ENCODE measurements at regions not wholly inside any gene's neighbourhood (a gene's known extent, or its start where the extent isn't known, plus 50 kb on each side); places are given as distances from the start of the nearest gene placed in this dataset.

GRCh38 chr9:93761822-93762221 lies 185.4 kb downstream of the PHF2 start:
- no peaks in the 10 kb centered on the region for H3K4me1 ChIP-seq (ENCODE audit: insufficient read depth, low read length)
- 2% methylated on average over 3 of the region's 3 CpGs for WGBS (ENCODE audit: low lambda C conversion rate)
- H3K9ac ChIP-seq (ENCODE audit: insufficient read depth, low read depth, low read length) = no peak overlapping the region
- POLR2A ChIA-PET = no interaction called here
- DNase-seq (ENCODE audit: low spot score) (no peak), FAIRE-seq (no peak), ATAC-seq (no peak)
- CTCF ChIA-PET (ENCODE audit: low intra/inter-chr PET ratio, low total read pairs) = no interaction called here
- in situ Hi-C loops (cut with HindIII; ENCODE audit: extremely low pct_ligation_motif_present, low pct_unique_long_range_greater_than_20kb) (no loop called here), intact Hi-C loops (cut with micrococcal nuclease; ENCODE audit: unreplicated experiment) (no loop called here)
- H3K9me3 ChIP-seq (ENCODE audit: low read length) = peaks cover 24% of the 10 kb centered on the region
- no peaks in the 10 kb centered on the region for H4K20me1 ChIP-seq (ENCODE audit: insufficient read depth, low read length)
- no peaks in the 10 kb centered on the region for H3K36me3 ChIP-seq (replicated peaks in 1 of 2; ENCODE audit: control insufficient read depth in 1 of 2, insufficient read depth in 2 of 2, low read length in 2 of 2)
- H3K4me2 ChIP-seq (ENCODE audit: low read depth, low read length) = no peak overlapping the region
- H3K27me3 ChIP-seq (ENCODE audit: control insufficient read depth in 1 of 2, insufficient read depth in 2 of 2, low read length in 2 of 2) = no peaks in the 10 kb centered on the region
- no peak overlapping the region for H3K4me3 ChIP-seq (replicated peaks in 1 of 3; ENCODE audit: insufficient read depth in 1 of 3, low read depth in 2 of 3, low read length in 3 of 3)
- H3K27ac ChIP-seq (ENCODE audit: extremely low read length, insufficient read depth, low read length) = no peak overlapping the region
- TF ChIP-seq REST (IDR thresholded peaks at IDR 0.05; ENCODE audit: borderline replicate concordance in 1 of 2, low read depth in 1 of 2, low read length in 2 of 2) = peak; percentile 7 to 88; a peak in 3 of 4 replicates
- 0 out of 2 replicates have a peak, but pooled peaks have one; percentile 69 for TF ChIP-seq MIER2 (CRISPR knock-in tag; IDR thresholded peaks at IDR 0.05)
- no peak for TF ChIP-seq ETV6 (CRISPR knock-in tag; conservative IDR thresholded peaks at IDR 0.05)
- no peaks in the 10 kb centered on the region for H3K79me2 ChIP-seq (ENCODE audit: insufficient read depth, low read length)
- no TSS peak for BruUV-seq (replicated peaks)
- H2AFZ ChIP-seq (ENCODE audit: low read length) = no peak overlapping the region

GRCh38 chr9:93750045-93750444 lies 173.7 kb downstream of the PHF2 start:
- no peak for DNase-seq (ENCODE audit: low spot score)
- no peak for FAIRE-seq
- 5% methylated on average over 2 of the region's 2 CpGs for WGBS (ENCODE audit: low lambda C conversion rate)
- no peaks in the 10 kb centered on the region; a peak in 1 of 5 replicates for H3K27me3 ChIP-seq (ENCODE audit: control insufficient read depth in 1 of 2, insufficient read depth in 2 of 2, low read length in 2 of 2)
- ATAC-seq = no peak
- intact Hi-C loops (cut with micrococcal nuclease; ENCODE audit: unreplicated experiment) (no loop called here), in situ Hi-C loops (cut with HindIII; ENCODE audit: extremely low pct_ligation_motif_present, low pct_unique_long_range_greater_than_20kb) (no loop called here)
- no peaks in the 10 kb centered on the region for H3K79me2 ChIP-seq (ENCODE audit: insufficient read depth, low read length)
- peaks cover 45% of the 10 kb centered on the region for H3K9me3 ChIP-seq (ENCODE audit: low read length)
- no peak overlapping the region for H3K4me2 ChIP-seq (ENCODE audit: low read depth, low read length)
- no peaks in the 10 kb centered on the region for H4K20me1 ChIP-seq (ENCODE audit: insufficient read depth, low read length)
- H3K4me1 ChIP-seq (ENCODE audit: insufficient read depth, low read length) = no peaks in the 10 kb centered on the region
- H3K4me3 ChIP-seq (replicated peaks in 1 of 3; ENCODE audit: insufficient read depth in 1 of 3, low read depth in 2 of 3, low read length in 3 of 3) = no peak overlapping the region
- CTCF ChIA-PET (ENCODE audit: low intra/inter-chr PET ratio, low total read pairs) = no interaction called here
- no TSS peak for BruUV-seq (replicated peaks)
- no peak overlapping the region for H3K9ac ChIP-seq (ENCODE audit: insufficient read depth, low read depth, low read length)
- no peak overlapping the region for H3K27ac ChIP-seq (ENCODE audit: extremely low read length, insufficient read depth, low read length)
- no peak overlapping the region for H2AFZ ChIP-seq (ENCODE audit: low read length)
- H3K36me3 ChIP-seq (replicated peaks in 1 of 2; ENCODE audit: control insufficient read depth in 1 of 2, insufficient read depth in 2 of 2, low read length in 2 of 2) = no peaks in the 10 kb centered on the region
- POLR2A ChIA-PET = no interaction called here
- TF ChIP-seq ZNF446 (CRISPR knock-in tag; IDR thresholded peaks at IDR 0.05) (no peak), ZBTB39 (CRISPR knock-in tag; IDR thresholded peaks at IDR 0.05) (no peak), ZFP82 (CRISPR knock-in tag; IDR thresholded peaks at IDR 0.05; ENCODE audit: borderline replicate concordance) (no peak), REPIN1 (CRISPR knock-in tag; IDR thresholded peaks at IDR 0.05; ENCODE audit: borderline replicate concordance, low read depth) (no peak), ZNF136 (CRISPR knock-in tag; IDR thresholded peaks at IDR 0.05; ENCODE audit: low read depth) (no peak), SRSF4 (IDR thresholded peaks at IDR 0.05; ENCODE audit: low read depth, low read length, poor library complexity, severe bottlenecking) (no peak), FUBP1 (CRISPR knock-in tag; IDR thresholded peaks at IDR 0.05; ENCODE audit: borderline replicate concordance) (no peak), ZNF207 (IDR thresholded peaks at IDR 0.05; ENCODE audit: borderline replicate concordance) (no peak)

Data from HepG2 (cell line).